Transverse colon (tissue), 4 donors: ENCODE measurements at regions not wholly inside any gene's neighbourhood (a gene's known extent, or its start where the extent isn't known, plus 50 kb on each side); places are given as distances from the start of the nearest gene placed in this dataset.
"Not testable (repeated sequence)": the region's sequence is repeated elsewhere in the genome, so short reads cannot be mapped to it uniquely, and the experiment has no call there.

Source experiments
- DNase-seq: peaks from one replicate; pipeline ENCODE4 v3.0.0-alpha.2; 2019
- H3K27ac ChIP-seq, 4 donors: fragments of 200-600 bp; sonication (generic); 2 replicates each; pipeline ENCODE4 v1.5.1; 2016 to 2018; ENCODE audit warnings: inconsistent platforms in 4 of 4
- H3K27me3 ChIP-seq: fragments of 200-600 bp; sonication (generic); 2 replicates; pipeline ENCODE4 v1.5.1; 2017; ENCODE audit warnings: inconsistent platforms
- H3K36me3 ChIP-seq, 4 donors: fragments of 200-600 bp; sonication (generic); 2 replicates each; pipeline ENCODE4 v1.5.1; 2017 to 2019; ENCODE audit warnings: inconsistent platforms in 4 of 4
- H3K4me1 ChIP-seq, 4 donors: fragments of 200-600 bp; sonication (generic); 2 replicates each; pipeline ENCODE4 v1.5.1; 2017 to 2020; ENCODE audit warnings: inconsistent platforms in 4 of 4
- H3K4me3 ChIP-seq, 4 donors: fragments of 200-600 bp; sonication (generic); 1 replicate in 1 of 4; 2 replicates in 3 of 4; pipeline versions ENCODE4 v1.5.1 to v1.6.1; 2017 to 2019; ENCODE audit warnings: inconsistent platforms in 4 of 4
- H3K9me3 ChIP-seq, 2 donors: fragments of 200-600 bp; sonication (generic); 2 replicates each; pipeline ENCODE4 v1.5.1; 2017 to 2019; ENCODE audit warnings: inconsistent platforms in 2 of 2
- EP300 ChIP-seq: sonication (generic); formaldehyde crosslinking; IDR thresholded peaks from one replicate; pipeline ENCODE4 v1.6.1; 2017; ENCODE audit warnings: antibody characterized with exemption, low read depth
- POLR2A ChIP-seq: fragments of 450-650 bp; IDR thresholded peaks from one replicate; pipeline ENCODE4 v1.6.1; 2016; ENCODE audit warnings: antibody characterized with exemption, mild to moderate bottlenecking, moderate library complexity
- POLR2AphosphoS5 ChIP-seq, 3 donors: sonication (generic); formaldehyde crosslinking; IDR thresholded peaks; one replicate each; pipeline ENCODE4 v1.6.1; 2016; ENCODE audit warnings: antibody characterized with exemption in 3 of 3
- WGBS, 2 donors: methylation state at CpG; one replicate each; pipeline ENCODE4 v1.1.5; 2018; ENCODE audit warnings: low coverage in 1 of 2; 5-methylcytosine and 5-hydroxymethylcytosine counted together
- in situ Hi-C, 4 donors: fragments of 200-750 bp; cut with MboI; loops; one replicate each; pipeline versions ENCODE4 v1.15.0 to v1.15.1; 2017; ENCODE audit warnings: low sequenced_read_pairs in 3 of 4, low pct_ligation_motif_present in 1 of 4, low pct_unique_long_range_greater_than_20kb in 1 of 4
- intact Hi-C: fragments of 100-400 bp; cut with DNase I; formaldehyde crosslinking; loops from one replicate; pipeline ENCODE4 v1.15.1; 2023; ENCODE audit warnings: low total_unique reads
- TF ChIP-seq, protein P1 (sequence below), 5 experiments: fragments of 200-600 bp in 3 of 5; fragments of 450-650 bp in 2 of 5; sonication (generic) in 3 of 5; IDR thresholded peaks; 1 replicate in 2 of 5; 2 replicates in 3 of 5; pipeline ENCODE4 v1.5.1; 2016 to 2017; ENCODE audit warnings: antibody characterized with exemption in 5 of 5, inconsistent platforms in 3 of 5, mild to moderate bottlenecking in 2 of 5, moderate library complexity in 1 of 5

- H3K27ac ChIP-seq, intact Hi-C loops: not testable (repeated sequence)
Measured at GRCh38 chr1:24268555-24268954, 50.6 kb upstream of the GRHL3 start.

GRCh38 chr1:24266998-24267397 lies 52.2 kb upstream of the GRHL3 start:
- Histone ChIP-seq H3K27me3 (peaks cover 7% of the 10 kb centered on the region), H3K36me3 (no peaks in the 10 kb centered on the region), H3K4me3 (no peak overlapping the region), H3K9me3 (no peaks in the 10 kb centered on the region), H3K27ac (no peak overlapping the region), H3K4me1 (peaks cover 0 to 5% (median 0%) of the 10 kb centered on the region in 4 donors)
- in situ Hi-C loops (no loop called here), intact Hi-C loops (no loop called here)
- WGBS, 2 donors = 33 to 43% methylated on average over 2 to 3 of the region's 3 CpGs
- TF ChIP-seq POLR2AphosphoS5 (IDR thresholded peaks at IDR 0.05) = no peak
- no peak for TF ChIP-seq POLR2A
- TF ChIP-seq EP300 = no peak
- TF ChIP-seq, protein P1, sequence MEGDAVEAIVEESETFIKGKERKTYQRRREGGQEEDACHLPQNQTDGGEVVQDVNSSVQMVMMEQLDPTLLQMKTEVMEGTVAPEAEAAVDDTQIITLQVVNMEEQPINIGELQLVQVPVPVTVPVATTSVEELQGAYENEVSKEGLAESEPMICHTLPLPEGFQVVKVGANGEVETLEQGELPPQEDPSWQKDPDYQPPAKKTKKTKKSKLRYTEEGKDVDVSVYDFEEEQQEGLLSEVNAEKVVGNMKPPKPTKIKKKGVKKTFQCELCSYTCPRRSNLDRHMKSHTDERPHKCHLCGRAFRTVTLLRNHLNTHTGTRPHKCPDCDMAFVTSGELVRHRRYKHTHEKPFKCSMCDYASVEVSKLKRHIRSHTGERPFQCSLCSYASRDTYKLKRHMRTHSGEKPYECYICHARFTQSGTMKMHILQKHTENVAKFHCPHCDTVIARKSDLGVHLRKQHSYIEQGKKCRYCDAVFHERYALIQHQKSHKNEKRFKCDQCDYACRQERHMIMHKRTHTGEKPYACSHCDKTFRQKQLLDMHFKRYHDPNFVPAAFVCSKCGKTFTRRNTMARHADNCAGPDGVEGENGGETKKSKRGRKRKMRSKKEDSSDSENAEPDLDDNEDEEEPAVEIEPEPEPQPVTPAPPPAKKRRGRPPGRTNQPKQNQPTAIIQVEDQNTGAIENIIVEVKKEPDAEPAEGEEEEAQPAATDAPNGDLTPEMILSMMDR (IDR thresholded peaks at IDR 0.05) = no peak
- DNase-seq = no peak

More at GRCh38 chr1:24268555-24268954, 50.6 kb upstream of the GRHL3 start:
- H3K4me1 ChIP-seq, DNase-seq, H3K9me3 ChIP-seq, H3K36me3 ChIP-seq, H3K4me3 ChIP-seq, in situ Hi-C loops: not testable (repeated sequence)
- H3K27me3 ChIP-seq = peaks cover 17% of the 10 kb centered on the region
- 96% methylated on average over 1 of the region's 1 CpG; no CpG with 5 or more reads in 1 of the 2 donors for WGBS, 2 donors

DNA sequence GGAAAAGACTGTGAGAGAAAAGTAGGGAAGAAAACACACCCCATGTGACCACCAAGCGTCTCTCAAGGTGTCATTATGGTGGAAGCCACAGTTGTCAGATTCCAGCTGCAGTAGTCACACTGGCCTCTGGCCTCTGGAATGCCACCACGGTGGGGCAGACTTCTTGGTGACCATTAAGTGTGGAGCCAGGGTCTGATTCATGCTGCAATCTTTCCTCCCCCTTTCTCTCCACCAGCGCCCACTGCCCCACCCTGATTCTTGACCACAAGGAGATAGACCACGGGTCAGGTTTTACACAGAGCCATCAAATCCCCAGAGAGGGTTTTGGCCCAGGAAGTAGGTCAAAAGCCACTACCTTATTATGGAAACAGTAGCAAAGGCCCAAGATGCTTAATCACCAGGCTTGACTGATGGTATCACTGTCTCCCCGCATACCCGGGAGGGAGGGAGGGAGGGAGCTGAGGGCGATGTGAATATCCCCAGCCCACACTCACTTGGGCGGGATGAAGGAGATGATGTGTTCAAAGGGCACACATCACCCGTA lies 52.7 kb upstream of the GRHL3 start:
- 58 to 69% methylated on average over 2 to 9 of the region's 9 CpGs for whole genome bisulfite sequencing, 2 donors
- intact Hi-C loops = no loop called here
- Histone ChIP-seq H3K27me3 (peaks cover 3% of the 10 kb centered on the region), H3K27ac (no peak overlapping the region), H3K9me3 (no peaks in the 10 kb centered on the region), H3K4me1 (peaks cover 0 to 5% (median 0%) of the 10 kb centered on the region in 4 donors), H3K36me3 (no peaks in the 10 kb centered on the region), H3K4me3 (no peak overlapping the region)
- in situ Hi-C loops = no loop called here
- TF ChIP-seq, protein P1 (IDR thresholded peaks at IDR 0.05) = no peak
- no peak for TF ChIP-seq EP300
- TF ChIP-seq POLR2AphosphoS5 (IDR thresholded peaks at IDR 0.05) = no peak
- no peak for TF ChIP-seq POLR2A
- DNase-seq = no peak

DNA sequence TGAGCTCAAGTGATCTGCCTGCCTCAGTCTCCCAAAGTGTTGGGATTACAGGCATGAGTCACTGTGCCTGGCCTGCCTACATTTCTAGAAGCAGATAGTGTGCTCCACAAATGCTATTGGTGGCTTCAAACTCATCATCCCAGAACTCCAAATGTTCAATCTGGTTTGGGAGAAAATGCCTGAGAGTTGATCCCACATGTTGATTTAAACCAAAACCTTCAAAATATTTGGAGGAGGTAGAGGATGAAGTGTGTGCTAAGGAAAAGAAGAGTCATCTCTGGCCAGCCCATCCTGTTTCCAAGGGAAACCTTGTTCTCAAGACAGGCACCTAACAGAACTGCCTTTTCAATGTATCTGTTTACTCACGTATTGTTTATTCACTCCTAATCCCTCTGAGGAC lies 55.4 kb upstream of the GRHL3 start:
- WGBS, 2 donors = 60 to 80% methylated on average over 1 of the region's 1 CpG
- Histone ChIP-seq H3K27me3 (no peaks in the 10 kb centered on the region), H3K4me1 (peaks cover 0 to 5% (median 0%) of the 10 kb centered on the region in 4 donors), H3K9me3 (no peaks in the 10 kb centered on the region), H3K27ac (no peak overlapping the region), H3K4me3 (no peak overlapping the region), H3K36me3 (no peaks in the 10 kb centered on the region)
- no peak for DNase-seq
- TF ChIP-seq POLR2A = no peak
- no peak for TF ChIP-seq EP300
- TF ChIP-seq, protein P1 (IDR thresholded peaks at IDR 0.05) = no peak
- no peak for TF ChIP-seq POLR2AphosphoS5 (IDR thresholded peaks at IDR 0.05)
- intact Hi-C loops (no loop called here), in situ Hi-C loops (no loop called here)

- Histone ChIP-seq H3K4me3 (no peak overlapping the region), H3K4me1 (peaks cover 0 to 5% (median 0%) of the 10 kb centered on the region in 4 donors), H3K27ac (no peak overlapping the region), H3K36me3 (no peaks in the 10 kb centered on the region), H3K27me3 (no peaks in the 10 kb centered on the region), H3K9me3 (no peaks in the 10 kb centered on the region)
- 80 to 81% methylated on average over 4 of the region's 4 CpGs for WGBS, 2 donors
- in situ Hi-C loops (no loop called here), intact Hi-C loops (no loop called here)
- no peak for DNase-seq
- no peak for TF ChIP-seq POLR2AphosphoS5 (IDR thresholded peaks at IDR 0.05)
- TF ChIP-seq, protein P1 (IDR thresholded peaks at IDR 0.05) = no peak
- TF ChIP-seq POLR2A = no peak
- no peak for TF ChIP-seq EP300
Measured at GRCh38 chr1:24263211-24263610, 55.9 kb upstream of the GRHL3 start.
